Stimulated activated naive CD8-positive, alpha-beta T cell treated with anti-CD3 and anti-CD28 coated beads, Interleukin-15, Interleukin-2, amounts not matched to agents 100 U/mL and 50 U/mL, for 24 hours (primary cell): ENCODE measurements at regions not wholly inside any gene's neighbourhood (a gene's known extent, or its start where the extent isn't known, plus 50 kb on each side); places are given as distances from the start of the nearest gene placed in this dataset.

ENCODE experiments used
- ATAC-seq: fragments of 150-1000 bp; cut with Tn5 transposase; one replicate; pipeline ENCODE4 v1.10.0; 2021
- DNase-seq: peaks from one replicate; pipeline ENCODE4 v3.0.0; 2021

- ATAC-seq: no peak
- no peak for DNase-seq
Measured at GRCh38 chr16:80039777-80040176, 439.2 kb upstream of the MAF start.

- no peak for DNase-seq
- ATAC-seq: no peak
Measured at GRCh38 chr16:80038566-80038965, 438.0 kb upstream of the MAF start.

GRCh38 chr16:80034948-80035663 lies 434.6 kb upstream of the MAF start:
- DNase-seq: no peak
- no peak for ATAC-seq

GRCh38 chr16:80034469-80034826 lies 433.9 kb upstream of the MAF start:
- no peak for ATAC-seq
- DNase-seq: no peak

GRCh38 chr16:80033783-80034468 lies 433.4 kb upstream of the MAF start:
- no peak for DNase-seq

GRCh38 chr16:80029761-80030481 lies 429.4 kb upstream of the MAF start:
- DNase-seq (no peak), ATAC-seq (no peak)

More at GRCh38 chr16:80033783-80034468, 433.4 kb upstream of the MAF start:
- no peak for ATAC-seq

- ATAC-seq (no peak), DNase-seq (no peak)
Measured at GRCh38 chr16:80029381-80029630, 428.8 kb upstream of the MAF start.

- no peak for ATAC-seq
- DNase-seq: no peak
Measured at GRCh38 chr16:80028581-80029380, 428.2 kb upstream of the MAF start.

GRCh38 chr16:80027007-80027965 lies 426.7 kb upstream of the MAF start:
- DNase-seq (peak; percentile 55), ATAC-seq (peak; percentile 92)

- ATAC-seq: no peak
Measured at GRCh38 chr16:80025236-80025635, 424.7 kb upstream of the MAF start.

GRCh38 chr16:80024443-80024842 lies 423.9 kb upstream of the MAF start:
- no peak for DNase-seq
- ATAC-seq: no peak

More at GRCh38 chr16:80025236-80025635, 424.7 kb upstream of the MAF start:
- DNase-seq: no peak

- DNase-seq (no peak), ATAC-seq (no peak)
Measured at GRCh38 chr16:80023865-80024264, 423.3 kb upstream of the MAF start.

- DNase-seq (no peak), ATAC-seq (no peak)
Measured at GRCh38 chr16:80019395-80019794, 418.9 kb upstream of the MAF start.

- ATAC-seq: no peak
- DNase-seq: no peak
Measured at GRCh38 chr16:80018466-80018865, 417.9 kb upstream of the MAF start.

GRCh38 chr16:80016731-80017326 lies 416.3 kb upstream of the MAF start:
- ATAC-seq: no peak
- no peak for DNase-seq

GRCh38 chr16:80015566-80015965 lies 415.0 kb upstream of the MAF start:
- ATAC-seq (no peak), DNase-seq (no peak)

- ATAC-seq (no peak), DNase-seq (no peak)
Measured at GRCh38 chr16:80014241-80014939, 413.9 kb upstream of the MAF start.

GRCh38 chr16:80012586-80012985 lies 412.0 kb upstream of the MAF start:
- no peak for ATAC-seq
- DNase-seq: no peak

GRCh38 chr16:80009971-80010659 lies 409.6 kb upstream of the MAF start:
- DNase-seq: no peak
- no peak for ATAC-seq

- DNase-seq: no peak
- ATAC-seq: no peak
Measured at GRCh38 chr16:80008857-80009256, 408.3 kb upstream of the MAF start.
